GM06990 (cell line): ENCODE measurements at regions not wholly inside any gene's neighbourhood (a gene's known extent, or its start where the extent isn't known, plus 50 kb on each side); places are given as distances from the start of the nearest gene placed in this dataset.

Experiments
- DNase-seq: peaks from one replicate; pipeline ENCODE4 v3.0.0-alpha.2; 2011; ENCODE audit not compliant: insufficient read length; ENCODE audit errors: extremely low read depth
- H3K27me3 ChIP-seq: replicated peaks from 2 replicates; pipeline ENCODE4 v1.6.0; 2011; ENCODE audit warnings: low read length; ENCODE audit not compliant: control insufficient read depth, insufficient read depth
- H3K36me3 ChIP-seq: 2 replicates; pipeline ENCODE4 v1.5.1; 2011; ENCODE audit warnings: low read length; ENCODE audit not compliant: control insufficient read depth, insufficient read depth
- H3K4me3 ChIP-seq: replicated peaks from 2 replicates; pipeline ENCODE4 v1.5.1; 2011; ENCODE audit warnings: low read depth, mild to moderate bottlenecking, control low read depth, low read length
- TF ChIP-seq, protein P1 (sequence below): IDR thresholded peaks from 2 replicates; pipeline ENCODE4 v1.5.1; 2011; ENCODE audit warnings: low read length, control low read depth, mild to moderate bottlenecking, inconsistent platforms; ENCODE audit not compliant: insufficient read depth, poor library complexity, severe bottlenecking

DNA sequence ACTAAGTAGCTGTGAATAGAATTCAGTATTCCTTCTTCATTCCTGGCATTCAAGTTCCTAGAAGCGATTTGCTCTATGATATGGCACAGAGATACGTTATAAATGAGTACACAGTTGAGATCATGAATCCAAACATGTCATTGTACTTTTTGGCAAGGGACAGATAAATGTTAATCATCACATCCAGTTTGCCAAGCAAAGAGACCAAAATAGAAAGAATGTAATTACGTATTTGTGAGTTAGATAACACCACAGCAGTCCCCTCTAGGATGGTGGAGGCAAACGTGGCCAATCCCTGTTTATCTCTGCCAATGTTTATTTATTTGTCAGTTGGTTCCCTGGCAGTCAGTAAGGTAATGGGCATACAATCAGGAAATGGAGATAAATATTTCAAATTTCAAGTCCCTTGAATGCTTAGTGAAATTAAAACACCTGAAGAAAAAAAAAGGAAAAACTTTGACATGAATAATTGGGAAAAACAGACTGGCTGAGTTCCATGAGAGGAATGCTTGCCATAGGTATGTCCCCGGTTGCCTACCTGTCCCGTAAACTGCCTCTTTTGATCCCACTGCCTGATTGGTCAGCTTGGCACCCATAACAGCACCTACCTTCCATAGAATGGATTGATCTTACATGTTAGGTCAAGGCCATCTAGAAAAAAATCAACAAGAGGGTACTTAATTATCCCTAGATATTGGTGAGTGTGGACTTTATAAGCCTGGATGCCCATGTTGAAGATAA is 451.1 kb upstream of the NETO1 start:
- no peak for DNase-seq
- Histone ChIP-seq H3K4me3 (no peak overlapping the region), H3K36me3 (no peaks in the 10 kb centered on the region), H3K27me3 (no peaks in the 10 kb centered on the region)
- TF ChIP-seq, protein P1, sequence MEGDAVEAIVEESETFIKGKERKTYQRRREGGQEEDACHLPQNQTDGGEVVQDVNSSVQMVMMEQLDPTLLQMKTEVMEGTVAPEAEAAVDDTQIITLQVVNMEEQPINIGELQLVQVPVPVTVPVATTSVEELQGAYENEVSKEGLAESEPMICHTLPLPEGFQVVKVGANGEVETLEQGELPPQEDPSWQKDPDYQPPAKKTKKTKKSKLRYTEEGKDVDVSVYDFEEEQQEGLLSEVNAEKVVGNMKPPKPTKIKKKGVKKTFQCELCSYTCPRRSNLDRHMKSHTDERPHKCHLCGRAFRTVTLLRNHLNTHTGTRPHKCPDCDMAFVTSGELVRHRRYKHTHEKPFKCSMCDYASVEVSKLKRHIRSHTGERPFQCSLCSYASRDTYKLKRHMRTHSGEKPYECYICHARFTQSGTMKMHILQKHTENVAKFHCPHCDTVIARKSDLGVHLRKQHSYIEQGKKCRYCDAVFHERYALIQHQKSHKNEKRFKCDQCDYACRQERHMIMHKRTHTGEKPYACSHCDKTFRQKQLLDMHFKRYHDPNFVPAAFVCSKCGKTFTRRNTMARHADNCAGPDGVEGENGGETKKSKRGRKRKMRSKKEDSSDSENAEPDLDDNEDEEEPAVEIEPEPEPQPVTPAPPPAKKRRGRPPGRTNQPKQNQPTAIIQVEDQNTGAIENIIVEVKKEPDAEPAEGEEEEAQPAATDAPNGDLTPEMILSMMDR = no peak

DNA sequence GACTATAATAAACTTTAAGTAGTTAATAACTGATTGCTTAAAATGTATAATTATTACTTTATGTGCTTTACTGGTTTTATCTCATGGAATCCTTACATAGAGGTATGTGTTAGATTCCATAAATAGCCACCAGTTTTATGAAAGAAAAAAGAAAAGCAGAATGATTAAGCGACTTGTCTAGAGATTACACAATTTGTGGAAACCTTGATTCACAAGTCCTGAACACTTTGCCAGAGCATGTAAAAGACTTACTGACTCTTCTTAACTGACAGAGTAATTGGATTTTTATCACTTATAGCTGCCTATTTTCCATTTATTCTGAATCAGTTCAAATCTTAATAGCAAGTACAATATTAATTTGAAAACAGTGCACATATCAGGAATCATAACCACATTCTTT is 448.7 kb upstream of the NETO1 start:
- Histone ChIP-seq H3K27me3 (no peaks in the 10 kb centered on the region), H3K4me3 (no peak overlapping the region), H3K36me3 (no peaks in the 10 kb centered on the region)
- no peak for DNase-seq
- TF ChIP-seq, protein P1 = no peak

DNA sequence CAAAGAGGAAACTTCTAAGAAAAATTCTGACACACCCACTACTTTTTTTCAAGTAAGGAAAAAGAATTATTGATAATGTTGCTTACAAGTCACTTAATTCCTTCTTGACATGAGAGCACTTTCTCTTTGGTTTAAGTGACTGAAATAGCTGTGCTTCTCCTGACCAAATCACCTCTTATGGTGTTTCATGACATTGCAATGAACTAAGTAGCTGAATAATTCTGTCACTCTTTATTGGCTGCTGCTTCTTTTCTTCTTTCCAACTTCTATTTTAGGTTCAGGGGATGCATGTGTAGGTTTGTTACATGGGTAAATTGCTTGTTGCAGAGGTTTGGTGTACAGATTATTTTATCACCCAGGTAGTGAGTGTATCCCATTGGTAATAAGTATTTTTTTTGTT is 447.6 kb upstream of the NETO1 start:
- TF ChIP-seq, protein P1 = no peak
- DNase-seq = no peak
- H3K36me3 ChIP-seq = no peaks in the 10 kb centered on the region
- no peaks in the 10 kb centered on the region for H3K27me3 ChIP-seq
- H3K4me3 ChIP-seq = no peak overlapping the region

DNA sequence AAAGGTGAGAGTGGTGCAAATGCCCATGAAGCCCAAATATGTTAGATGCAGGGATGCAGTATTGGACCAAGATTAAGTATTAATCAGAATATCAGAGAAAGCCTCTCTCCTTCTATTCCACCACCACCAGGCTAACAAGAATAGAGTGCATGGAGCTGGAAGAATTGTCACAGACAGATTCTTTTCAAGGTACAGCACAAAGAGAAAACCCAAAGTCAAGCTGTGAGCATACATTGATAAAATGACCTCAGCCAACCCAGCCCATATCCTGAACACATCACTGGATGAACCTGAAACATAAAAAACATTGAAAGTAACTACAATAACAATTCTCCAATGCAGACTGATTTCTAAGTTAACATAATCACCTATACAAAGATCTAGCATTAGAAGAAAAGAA is 445.7 kb upstream of the NETO1 start:
- TF ChIP-seq, protein P1 = no peak
- no peak for DNase-seq
- H3K27me3 ChIP-seq = no peaks in the 10 kb centered on the region

DNA sequence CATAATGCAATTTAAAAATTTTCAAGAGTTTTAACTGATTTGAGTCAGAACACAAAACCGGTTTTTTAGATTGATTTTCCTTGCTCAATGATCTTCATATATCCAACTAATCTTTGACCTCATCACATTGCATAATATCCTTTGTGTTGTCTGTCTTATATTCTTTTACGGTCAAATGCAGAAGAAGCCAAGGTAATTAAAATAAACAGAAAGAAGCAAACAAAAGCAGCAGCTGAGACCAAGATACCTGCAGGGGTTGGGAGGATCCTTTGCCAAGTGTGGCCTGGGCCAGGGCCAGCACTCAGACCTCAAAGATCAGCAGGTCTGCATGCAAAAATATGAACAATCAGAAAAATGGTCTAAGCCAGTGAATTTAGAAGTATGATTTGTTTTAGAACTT is 428.9 kb upstream of the NETO1 start:
- no peak for DNase-seq
- H3K36me3 ChIP-seq = no peaks in the 10 kb centered on the region

More for the DNA sequence above, 445.7 kb upstream of the NETO1 start:
- no peak overlapping the region for H3K4me3 ChIP-seq
- H3K36me3 ChIP-seq = no peaks in the 10 kb centered on the region

More for the DNA sequence above, 428.9 kb upstream of the NETO1 start:
- TF ChIP-seq, protein P1 = no peak
- Histone ChIP-seq H3K4me3 (no peak overlapping the region), H3K27me3 (no peaks in the 10 kb centered on the region)
